HG03159 (cell line): ENCODE measurements at regions not wholly inside any gene's neighbourhood (a gene's known extent, or its start where the extent isn't known, plus 50 kb on each side); places are given as distances from the start of the nearest gene placed in this dataset.
"Not testable (repeated sequence)": the region's sequence is repeated elsewhere in the genome, so short reads cannot be mapped to it uniquely, and the experiment has no call there.

Experiments
- ATAC-seq: cut with Tn5 transposase; IDR thresholded peaks from one replicate; pipeline ENCODE4 v1.9.1; 2021; ENCODE audit warnings: mild to moderate bottlenecking, moderate library complexity; ENCODE audit not compliant: unreplicated experiment

DNA sequence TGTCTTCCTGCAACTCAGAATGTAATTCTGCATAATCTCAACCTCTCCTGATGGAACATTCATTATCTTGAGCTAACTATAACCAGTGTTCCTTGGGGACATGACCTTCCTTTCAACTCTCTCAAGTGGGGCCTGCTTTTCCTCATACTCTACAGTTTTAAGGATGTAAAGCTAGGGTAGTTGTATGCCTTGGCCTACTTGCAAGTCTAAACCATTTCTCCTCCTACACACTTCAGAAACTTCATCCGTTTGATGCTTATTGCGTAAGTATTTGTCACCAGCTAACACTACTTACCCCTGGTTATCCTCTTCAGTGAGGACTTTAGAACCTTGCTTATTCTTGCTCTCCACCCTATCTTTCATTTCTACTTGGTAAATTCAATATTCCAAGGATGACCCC is 548.9 kb downstream of the HINT1 start:
- ATAC-seq: no peak

DNA sequence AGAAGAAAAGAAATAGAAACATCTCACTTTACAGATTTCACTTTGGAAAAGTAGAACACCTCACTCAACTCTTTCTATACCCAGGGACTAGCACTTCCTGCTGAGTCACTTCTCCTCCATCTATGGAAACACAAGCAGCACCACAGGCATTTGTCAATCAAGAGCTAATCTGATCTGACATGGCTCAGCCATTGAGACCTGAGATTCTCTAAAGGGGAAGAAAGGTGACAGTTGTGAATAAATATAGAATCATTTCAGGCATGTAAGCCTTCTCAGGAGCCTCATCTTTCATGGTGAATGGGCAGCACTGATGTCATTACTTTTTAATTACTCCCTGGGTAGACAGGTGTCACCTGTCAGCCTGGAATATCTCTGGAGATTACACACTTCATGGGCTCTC is 559.8 kb downstream of the HINT1 start:
- no peak for ATAC-seq

DNA sequence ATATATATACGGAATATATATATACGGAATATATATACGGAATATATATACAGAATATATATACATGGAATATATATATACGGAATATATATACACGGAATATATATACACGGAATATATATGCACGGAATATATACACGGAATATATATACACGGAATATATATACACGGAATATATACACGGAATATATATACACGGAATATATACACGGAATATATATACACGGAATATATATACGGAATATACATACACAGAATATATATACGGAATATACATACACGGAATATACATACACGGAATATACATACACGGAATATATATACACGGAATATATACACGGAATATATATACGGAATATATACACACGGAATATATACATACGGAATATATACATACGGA is 568.4 kb downstream of the HINT1 start:
- not testable (repeated sequence) for ATAC-seq

DNA sequence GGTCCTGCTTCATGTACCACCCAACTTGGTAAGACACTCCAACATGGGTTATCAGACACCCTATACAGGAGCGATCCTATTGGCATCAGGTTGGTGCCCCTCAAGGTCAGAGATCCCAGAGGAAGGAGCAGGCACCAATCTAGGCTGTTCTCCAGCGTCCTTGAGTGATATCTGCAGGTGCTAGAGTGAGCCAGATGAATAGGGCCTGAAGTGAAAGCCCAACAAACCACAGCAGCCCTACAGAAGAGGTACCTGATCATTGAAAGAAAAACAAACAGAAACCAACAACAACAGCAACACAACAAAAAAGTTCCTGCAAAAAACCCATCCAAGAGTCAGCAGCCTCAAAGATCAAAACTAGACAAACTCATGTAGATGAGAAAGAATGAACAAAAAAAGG is 584.8 kb downstream of the HINT1 start:
- no peak for ATAC-seq

DNA sequence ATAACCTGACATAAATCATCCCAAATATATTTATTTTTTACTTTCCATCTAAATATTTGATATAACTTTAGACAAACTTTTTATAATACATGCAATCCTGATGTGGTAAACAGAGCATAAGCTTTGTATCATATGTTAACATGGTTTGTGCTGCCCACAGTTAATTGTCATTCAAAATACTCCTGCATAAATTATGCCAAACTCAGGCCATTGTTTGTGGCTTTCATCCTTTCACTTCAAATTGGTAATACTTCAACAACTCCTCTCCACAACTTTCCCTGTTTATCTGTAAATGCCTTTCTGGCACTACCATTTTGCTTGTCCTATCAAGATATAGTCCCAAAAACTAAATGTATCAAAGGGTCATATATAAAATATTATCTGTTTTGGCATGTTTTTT is 586.7 kb downstream of the HINT1 start:
- ATAC-seq: no peak

DNA sequence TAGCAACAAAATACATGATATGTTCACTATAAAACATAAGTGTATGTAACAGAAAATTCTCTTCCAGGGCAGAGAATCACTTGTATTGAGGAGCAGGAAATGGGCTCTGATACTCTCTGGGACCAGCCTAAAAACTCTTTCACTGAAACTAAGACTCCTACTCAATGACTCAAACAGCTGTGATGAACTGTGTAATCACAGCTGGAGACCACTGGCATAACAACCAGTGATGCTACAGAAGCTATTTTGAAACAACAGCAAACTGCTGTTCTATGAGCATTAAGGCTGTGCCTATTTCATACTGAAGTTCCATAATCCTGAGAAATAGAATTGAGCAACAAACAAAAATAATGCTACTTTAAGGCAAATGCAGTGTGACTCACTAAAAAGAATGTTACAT is 594.0 kb downstream of the HINT1 start:
- ATAC-seq: no peak

DNA sequence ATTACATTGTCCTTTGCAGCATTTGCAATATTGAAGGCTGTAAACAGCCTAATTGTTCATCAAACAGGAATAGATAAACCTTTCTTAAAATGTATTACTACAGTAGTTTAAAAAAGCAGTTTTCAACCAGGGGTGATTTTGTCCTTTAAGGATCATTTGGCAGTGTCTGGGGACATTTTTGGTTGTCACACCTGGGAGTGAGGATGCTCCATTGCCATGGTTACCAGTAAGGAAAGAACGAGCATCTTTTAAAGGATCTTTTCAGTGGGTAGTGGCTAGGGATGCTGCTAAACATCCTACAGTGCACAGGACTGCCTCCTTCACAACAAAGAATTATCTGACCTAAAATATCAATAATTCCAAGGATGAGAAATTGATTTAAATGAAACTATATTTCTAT is 596.3 kb downstream of the HINT1 start:
- ATAC-seq: no peak

DNA sequence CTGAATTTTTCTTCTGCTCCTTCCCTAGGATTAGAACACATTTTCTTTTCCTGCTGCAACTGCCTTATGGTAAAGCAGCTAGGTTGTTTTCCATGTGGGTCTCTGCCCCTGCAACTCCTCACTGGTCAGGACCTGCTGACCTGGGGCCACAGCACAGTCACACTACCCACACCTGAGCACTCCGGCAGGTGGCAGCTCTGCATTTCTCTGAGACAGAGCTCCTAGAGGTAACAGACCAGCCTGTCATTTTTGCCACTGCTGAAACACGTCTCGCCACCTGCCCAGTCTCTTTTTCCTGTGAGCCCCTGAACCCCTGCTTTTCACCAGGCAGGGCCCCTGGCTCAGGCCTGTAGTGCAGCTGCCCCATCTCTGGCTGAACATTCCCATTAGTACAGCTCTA is 609.6 kb downstream of the HINT1 start:
- no peak for ATAC-seq

DNA sequence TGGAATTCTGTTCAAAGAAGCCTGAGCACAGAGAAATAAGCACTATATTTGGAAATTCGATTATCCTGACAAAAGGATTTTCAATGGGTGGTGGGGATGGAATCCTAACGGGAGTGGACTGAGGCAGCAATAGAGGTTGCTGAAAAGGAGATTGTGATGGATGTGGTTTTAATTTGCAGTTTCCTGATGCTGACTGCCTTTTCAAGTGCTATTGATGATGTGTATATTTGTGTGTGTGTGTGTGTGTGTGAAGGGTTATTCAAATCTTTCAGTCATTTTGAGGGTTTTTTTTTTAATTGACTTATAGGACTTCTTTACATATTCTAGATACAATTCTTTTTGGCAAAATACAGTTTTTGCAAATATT is 614.5 kb downstream of the HINT1 start:
- no peak for ATAC-seq

DNA sequence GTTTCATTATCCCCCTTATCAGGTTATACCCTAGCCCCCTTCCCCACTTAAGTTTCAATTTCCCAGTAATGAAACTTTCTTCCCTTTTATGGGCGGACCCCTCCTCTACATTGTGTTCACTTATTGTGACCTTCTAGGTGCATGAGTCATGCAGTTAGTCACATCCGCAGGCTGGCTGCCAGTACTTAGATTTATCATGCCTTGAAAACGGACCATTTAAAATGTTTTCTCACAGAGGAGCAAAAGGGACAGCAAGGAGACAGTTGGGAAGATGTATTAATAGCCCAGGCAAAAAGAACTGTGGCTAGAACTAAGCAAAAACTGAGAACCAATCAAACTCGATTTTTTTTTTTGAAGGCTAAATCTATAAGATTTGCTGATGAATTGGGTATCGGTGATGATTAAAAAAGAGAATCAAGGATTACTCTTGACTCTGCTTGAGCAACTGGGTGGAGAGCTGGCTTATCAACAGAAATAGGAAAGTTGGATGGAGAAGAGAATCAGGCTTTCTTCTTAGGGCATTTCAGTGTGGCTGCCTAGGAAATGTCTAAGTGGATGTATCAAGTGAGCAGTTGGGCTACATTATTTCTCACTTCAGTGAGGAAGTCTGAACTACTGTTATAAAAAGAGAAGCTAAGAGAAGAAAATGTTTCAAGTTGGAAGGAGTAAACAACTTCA is 615.0 kb downstream of the HINT1 start:
- ATAC-seq: no peak

DNA sequence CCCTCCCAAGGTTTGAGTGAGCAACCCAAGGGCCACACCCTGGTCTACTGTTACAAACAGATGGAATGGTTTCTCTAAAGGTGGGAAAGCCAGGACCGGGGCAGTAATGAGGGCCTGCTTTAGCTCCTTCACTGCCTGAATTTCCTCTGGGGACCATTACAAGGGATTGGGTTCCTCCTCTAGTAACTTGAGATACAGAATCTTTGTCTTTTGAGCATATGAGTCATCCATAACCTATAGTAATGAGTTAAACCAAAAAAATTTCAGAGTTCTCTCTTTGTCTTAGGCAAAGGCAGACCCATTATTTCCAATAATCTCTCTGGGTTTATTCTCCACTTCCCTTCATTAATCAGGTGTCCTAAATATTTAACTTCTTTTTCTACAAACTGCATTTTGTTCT is 618.8 kb downstream of the HINT1 start:
- ATAC-seq: no peak

DNA sequence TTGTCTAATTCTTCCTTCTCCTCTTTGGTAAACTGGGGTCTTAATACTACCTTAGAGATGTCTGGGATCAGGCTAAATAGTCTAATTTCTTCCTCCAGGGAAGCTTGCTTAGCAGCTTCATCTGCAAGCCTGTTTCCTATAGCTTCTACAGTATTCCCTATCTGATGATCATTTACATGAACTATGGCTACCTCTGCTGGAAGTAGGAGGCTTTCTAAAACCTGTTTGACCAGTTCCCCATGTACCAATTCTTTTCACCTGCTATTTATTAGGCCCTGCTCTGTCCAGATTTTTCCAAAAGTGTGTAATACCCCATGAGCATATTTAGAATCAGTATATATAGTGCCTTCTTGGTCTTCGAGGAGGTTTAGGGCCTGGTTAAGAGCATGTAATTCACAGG is 619.8 kb downstream of the HINT1 start:
- ATAC-seq: no peak

DNA sequence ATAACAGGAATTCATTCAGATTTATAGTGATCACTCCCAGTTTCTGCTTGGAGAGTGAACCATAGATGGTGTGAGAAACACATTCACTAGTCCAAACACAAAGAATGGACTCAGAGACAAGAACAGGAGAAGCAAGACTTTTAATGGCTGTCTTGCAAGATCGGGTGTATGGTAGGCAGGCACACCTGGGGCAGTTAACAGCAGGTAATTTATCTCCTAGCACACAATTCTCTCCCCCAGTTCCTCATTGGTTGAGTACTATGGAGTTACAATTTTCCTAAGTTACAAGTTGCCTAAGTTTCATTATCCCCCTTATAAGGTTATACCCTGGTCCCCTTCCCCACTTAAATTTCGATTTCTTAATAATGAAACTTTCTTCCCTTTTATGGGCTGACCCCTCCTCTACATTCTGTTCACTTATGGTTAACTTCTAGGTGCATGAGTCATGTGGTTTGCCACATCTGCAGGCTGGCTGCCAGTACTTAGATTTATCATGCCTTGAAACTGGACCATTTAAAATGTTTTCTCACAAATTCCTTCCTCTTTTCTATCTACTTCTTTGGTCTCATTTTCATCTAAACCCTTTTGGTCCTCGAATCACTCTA is 623.3 kb downstream of the HINT1 start:
- no peak for ATAC-seq

DNA sequence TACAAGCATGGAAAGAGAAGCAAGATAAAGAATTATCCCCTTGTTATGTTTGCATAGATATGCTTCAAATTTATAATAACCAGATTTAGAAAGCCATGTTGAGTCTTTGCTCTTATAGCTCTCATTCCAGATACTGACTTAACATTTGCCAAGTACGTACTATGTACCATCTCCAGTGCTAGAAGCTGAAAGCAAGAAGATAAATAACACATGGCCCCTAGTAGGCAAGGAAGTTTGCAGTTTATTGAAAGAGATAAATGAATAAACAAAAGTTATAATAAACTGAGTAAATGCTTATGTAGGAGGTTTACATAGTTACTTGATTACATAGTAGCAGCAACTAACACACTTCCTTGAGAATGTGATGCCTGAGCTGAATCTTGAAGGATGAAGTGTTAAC is 628.4 kb downstream of the HINT1 start:
- no peak for ATAC-seq

DNA sequence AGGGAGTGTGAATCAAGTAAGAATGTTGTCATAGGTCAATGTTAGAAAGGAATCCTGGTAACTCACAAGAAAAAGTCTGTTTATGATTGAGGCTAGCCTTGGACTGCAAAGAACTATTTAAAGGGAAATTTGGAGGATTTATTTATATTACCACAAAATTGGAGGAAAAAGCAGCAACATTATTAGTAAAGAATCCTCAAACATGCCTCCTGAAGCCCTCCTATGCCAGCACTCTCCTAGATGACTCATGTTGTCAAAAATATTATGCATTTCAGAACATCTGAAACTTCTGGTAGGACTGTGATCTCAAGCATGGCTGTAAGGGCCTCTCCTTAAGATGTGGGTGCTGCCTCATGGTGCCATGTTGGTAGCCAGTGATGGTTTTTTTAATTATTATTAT is 628.5 kb downstream of the CHSY3 start:
- ATAC-seq: no peak

DNA sequence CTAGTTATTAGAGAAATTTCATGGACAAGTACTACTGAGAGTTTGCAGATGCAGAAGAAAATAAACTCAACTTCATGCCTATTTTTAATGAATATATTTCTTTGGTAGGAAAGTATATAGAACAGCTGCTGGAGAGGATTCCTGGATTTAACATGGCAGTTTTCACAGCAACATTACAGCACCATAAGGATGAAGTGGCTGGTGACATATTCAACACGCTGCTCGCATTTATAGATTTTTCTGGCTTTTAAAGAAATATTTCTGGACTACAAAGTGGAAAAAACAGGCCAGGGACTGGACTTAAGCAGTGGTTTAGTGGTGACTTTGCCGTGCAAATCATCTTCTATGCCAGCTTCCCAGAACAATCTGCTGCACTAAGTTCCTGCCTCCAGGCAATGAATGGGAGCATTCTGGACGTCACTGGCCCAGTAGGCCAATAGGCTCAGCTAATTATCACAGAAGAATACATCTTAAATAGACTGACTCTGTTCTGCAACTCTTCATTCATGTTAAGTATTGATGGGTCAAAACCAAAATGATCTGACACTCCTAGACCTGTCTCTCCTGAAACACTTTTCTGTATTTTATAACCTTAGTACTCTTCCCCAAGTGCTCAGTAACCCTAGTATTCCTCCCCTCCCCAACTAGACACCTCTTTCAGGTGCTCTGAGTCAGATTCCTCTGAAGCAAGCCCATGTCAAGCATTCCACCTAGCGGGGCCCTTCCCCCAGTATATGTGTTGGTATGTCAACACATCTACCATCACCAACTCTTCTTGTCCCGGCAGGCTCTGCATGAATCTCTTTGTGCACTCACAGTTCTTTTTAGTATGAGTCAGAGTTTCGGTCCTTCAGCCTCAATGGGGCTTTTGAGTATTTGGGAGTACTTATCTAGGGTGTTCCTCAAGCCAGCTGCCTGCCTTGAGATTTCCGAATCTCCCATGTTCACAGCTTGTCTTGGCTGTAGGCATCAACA is 625.5 kb downstream of the CHSY3 start:
- ATAC-seq: no peak

DNA sequence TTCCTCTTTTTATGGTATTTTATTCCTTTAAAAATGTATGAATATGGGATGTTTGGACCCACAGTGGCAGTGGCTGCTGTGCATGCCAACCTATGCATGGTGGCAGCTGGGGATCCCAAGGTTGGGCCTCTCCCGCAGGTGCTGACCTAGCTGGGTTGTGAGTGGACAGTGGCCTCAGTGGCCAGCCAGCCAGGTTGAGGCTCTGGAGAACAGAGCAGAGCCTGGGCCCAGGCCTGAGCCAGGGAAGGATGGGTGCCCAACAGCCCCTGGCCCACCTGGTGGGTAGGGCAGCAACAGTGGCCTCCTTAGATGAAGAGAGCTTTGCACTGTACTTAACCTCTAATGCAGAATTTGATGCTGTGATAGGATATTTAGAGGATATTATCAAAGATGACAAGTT is 624.8 kb downstream of the CHSY3 start:
- no peak for ATAC-seq

DNA sequence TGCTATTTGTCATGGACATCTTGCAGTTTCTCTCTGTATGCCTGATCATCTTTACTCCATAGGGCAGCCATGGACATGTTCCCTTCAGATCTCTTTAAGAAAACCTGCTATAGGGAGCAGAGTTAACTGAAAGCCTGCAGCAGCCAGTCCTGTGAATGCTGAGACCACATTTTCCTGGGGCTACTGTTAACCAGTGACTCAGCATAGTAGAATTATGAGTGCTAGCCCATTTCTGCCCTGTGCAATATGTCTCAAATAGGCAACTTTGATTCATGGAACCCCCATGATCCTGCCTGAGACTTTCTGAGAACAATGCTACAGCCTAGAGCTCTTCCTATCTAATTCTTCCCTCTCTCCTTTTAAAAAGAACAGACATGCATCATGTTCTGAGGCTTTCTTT is 624.2 kb downstream of the CHSY3 start:
- ATAC-seq: no peak

DNA sequence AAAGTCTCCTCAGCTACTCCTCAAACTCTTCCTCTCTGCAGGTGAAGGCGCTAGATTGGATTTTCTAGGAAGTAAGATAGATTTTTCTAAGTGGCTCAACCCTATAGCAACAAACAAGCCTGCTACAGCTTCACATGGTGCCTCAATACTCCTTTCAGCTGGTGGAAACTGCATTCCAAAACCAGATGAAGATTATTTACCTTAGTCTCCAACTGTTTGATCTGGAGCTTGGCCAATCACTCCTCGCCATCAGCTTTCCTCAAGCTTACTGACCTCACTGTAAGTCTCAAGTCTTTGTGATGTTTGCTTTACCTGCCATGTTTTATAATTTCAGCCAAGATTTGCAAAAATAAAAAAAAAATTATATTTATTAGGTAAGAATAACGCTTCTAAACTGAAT is 622.4 kb downstream of the CHSY3 start:
- ATAC-seq: no peak

DNA sequence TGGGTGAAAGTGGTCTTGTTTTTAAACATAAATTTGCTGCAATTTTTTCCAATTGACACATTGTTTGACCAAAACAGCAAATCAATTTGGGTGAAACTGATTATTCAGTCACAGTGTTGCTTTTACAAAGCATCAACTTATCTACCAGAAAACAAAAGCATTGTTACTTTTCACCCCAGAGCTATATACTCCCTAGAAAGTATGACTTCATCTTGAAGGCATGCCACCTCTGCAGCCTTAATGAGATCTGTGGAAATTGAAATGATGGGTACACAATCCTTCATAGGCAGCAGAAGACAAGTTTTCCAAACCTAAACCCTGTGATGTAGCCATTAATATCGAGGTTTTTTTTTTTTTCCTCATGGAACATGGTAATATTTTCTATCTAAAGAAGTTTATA is 615.9 kb downstream of the CHSY3 start:
- ATAC-seq: no peak

DNA sequence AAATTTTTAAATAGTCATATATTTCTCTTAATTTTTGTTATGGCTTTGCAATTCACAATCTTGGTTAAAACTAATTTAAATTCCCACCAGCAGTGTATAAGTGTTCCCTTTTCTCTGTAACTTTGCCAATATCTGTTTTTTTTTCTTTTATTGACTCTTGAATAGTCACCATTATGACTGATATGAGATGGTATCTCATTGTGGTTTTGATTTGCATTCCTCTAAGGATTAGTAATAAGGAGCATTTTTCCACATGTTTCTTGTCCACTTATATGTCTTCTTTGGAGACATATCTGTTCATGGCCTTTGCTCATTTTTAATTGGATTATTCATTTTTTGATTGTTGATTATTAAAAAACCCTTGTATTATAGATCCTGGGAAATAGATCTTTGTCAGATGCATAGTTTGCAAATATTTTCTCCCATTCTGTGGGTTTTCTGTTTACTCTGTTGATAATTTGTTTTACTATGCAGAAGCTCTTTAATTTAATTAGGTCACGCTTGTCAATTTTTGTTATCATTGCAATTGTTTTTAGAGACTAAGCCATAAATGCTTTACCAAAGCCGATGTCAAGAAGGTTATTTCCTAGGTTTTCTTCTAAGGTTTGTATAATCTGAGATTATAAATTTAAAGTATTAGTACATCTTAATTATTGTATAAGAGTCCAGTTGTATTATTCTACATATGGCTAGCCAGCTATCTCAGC is 610.9 kb downstream of the CHSY3 start:
- no peak for ATAC-seq
